Bronchial epithelial cell (primary cell): ENCODE measurements at regions not wholly inside any gene's neighbourhood (a gene's known extent, or its start where the extent isn't known, plus 50 kb on each side); places are given as distances from the start of the nearest gene placed in this dataset.

Source experiments
- DNase-seq: peaks from one replicate; pipeline ENCODE4 v3.0.0-alpha.2; 2010; ENCODE audit warnings: low read depth
- FAIRE-seq: peaks from 2 replicates; lab custom pipeline; 2011; peaks lifted over from hg19 to GRCh38; lab: Jason Lieb, UNC
- H3K27me3 ChIP-seq: 2 replicates; pipeline ENCODE4 v1.5.1; 2011; ENCODE audit warnings: low read length; ENCODE audit not compliant: control insufficient read depth, insufficient read depth
- H3K36me3 ChIP-seq: 2 replicates; pipeline ENCODE4 v1.5.1; 2011; ENCODE audit warnings: low read length; ENCODE audit not compliant: control insufficient read depth, insufficient read depth
- H3K4me3 ChIP-seq: 2 replicates; pipeline ENCODE4 v1.5.1; 2011; ENCODE audit warnings: mild to moderate bottlenecking, low read depth, low read length, control low read depth
- CTCF ChIP-seq: IDR thresholded peaks from 2 replicates; pipeline ENCODE4 v1.5.1; 2011; ENCODE audit warnings: mild to moderate bottlenecking, moderate library complexity, low read length, control low read depth, inconsistent platforms; ENCODE audit not compliant: insufficient read depth, severe bottlenecking

- Histone ChIP-seq H3K27me3 (no peaks in the 10 kb centered on the region), H3K4me3 (no peak overlapping the region), H3K36me3 (no peaks in the 10 kb centered on the region)
- DNase-seq (no peak), FAIRE-seq (no peak)
- TF ChIP-seq CTCF, result no peak
Measured at GRCh38 chr13:30091691-30092090, 215.7 kb downstream of the KATNAL1 start.

- FAIRE-seq (no peak), DNase-seq (no peak)
- Histone ChIP-seq H3K36me3 (no peaks in the 10 kb centered on the region), H3K4me3 (no peak overlapping the region), H3K27me3 (no peaks in the 10 kb centered on the region)
- no peak for TF ChIP-seq CTCF
Measured at GRCh38 chr13:30091035-30091434, 216.3 kb downstream of the KATNAL1 start.

GRCh38 chr13:30088312-30088855 is 219.0 kb downstream of the KATNAL1 start:
- FAIRE-seq (no peak), DNase-seq (no peak)
- no peak overlapping the region for H3K4me3 ChIP-seq
- H3K27me3 ChIP-seq, result no peaks in the 10 kb centered on the region
- H3K36me3 ChIP-seq, result no peaks in the 10 kb centered on the region
- TF ChIP-seq CTCF, result no peak

GRCh38 chr13:30085087-30085486 is 222.3 kb downstream of the KATNAL1 start:
- TF ChIP-seq CTCF, result no peak
- no peak for FAIRE-seq
- DNase-seq, result no peak
- H3K4me3 ChIP-seq, result no peak overlapping the region
- no peaks in the 10 kb centered on the region for H3K27me3 ChIP-seq
- no peaks in the 10 kb centered on the region for H3K36me3 ChIP-seq

- FAIRE-seq, result no peak
- no peaks in the 10 kb centered on the region for H3K27me3 ChIP-seq
- no peak for TF ChIP-seq CTCF
- H3K4me3 ChIP-seq, result no peak overlapping the region
- no peaks in the 10 kb centered on the region for H3K36me3 ChIP-seq
- DNase-seq, result no peak
Measured at GRCh38 chr13:30082391-30082790, 225.0 kb downstream of the KATNAL1 start.

- H3K4me3 ChIP-seq, result no peak overlapping the region
Measured at GRCh38 chr13:30081331-30081730, 226.0 kb downstream of the KATNAL1 start.

More at GRCh38 chr13:30081331-30081730, 226.0 kb downstream of the KATNAL1 start:
- Histone ChIP-seq H3K36me3 (no peaks in the 10 kb centered on the region), H3K27me3 (no peaks in the 10 kb centered on the region)
- no peak for FAIRE-seq
- TF ChIP-seq CTCF, result no peak
- DNase-seq, result no peak
